CD4-positive, alpha-beta T cell treated with Interleukin-6 for 4 hours (primary cell): ENCODE measurements at regions not wholly inside any gene's neighbourhood (a gene's known extent, or its start where the extent isn't known, plus 50 kb on each side); places are given as distances from the start of the nearest gene placed in this dataset.
"Not testable (repeated sequence)": the region's sequence is repeated elsewhere in the genome, so short reads cannot be mapped to it uniquely, and the experiment has no call there.

Source experiments
- DNase-seq: peaks from one replicate; pipeline ENCODE4 v3.0.0-alpha.2; 2020; ENCODE audit warnings: mixed read lengths

- no peak for DNase-seq
Observed at GRCh38 chr15:79492065-79492464, 59.9 kb downstream of the MINAR1 start.

- no peak for DNase-seq
Observed at GRCh38 chr15:79494384-79494909, 62.3 kb downstream of the MINAR1 start.

DNA sequence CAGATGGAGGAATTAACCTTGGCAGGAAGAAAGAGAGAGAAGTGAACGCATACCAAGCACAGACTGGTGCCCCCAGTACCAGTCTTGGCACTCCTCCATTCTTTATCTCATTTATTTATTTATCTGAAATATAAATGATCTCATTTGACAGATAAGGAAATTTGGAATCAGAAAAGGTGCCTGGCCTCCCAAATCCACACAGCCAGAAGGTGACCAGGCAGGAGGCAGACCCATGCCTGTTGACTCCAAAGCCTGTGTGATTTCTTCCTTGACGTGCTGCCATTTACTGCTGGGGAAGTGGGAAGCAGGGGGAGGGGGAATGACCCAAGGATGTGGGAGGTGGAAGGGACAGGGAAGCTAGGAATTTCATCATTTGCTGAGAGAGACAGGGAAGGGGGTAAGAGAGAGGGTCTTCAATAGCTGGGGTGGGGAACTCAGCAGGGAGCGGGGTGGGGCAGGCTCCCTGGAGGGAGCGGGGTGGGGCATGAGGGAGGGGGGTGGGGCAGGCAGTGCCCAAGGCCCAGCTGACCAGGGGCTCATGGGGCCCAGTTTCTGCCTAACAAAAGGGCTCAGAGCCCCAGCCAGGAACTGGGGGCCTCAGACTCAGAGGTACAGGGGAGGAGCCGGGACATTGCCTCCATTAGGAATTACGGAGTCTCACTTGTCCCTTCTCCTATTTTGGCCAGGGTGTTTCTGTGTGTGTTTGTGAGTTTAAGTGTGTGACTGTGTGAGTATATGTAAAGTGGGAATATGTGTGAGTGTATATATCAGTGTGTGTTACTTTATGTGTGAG is 63.0 kb downstream of the MINAR1 start:
- no peak for DNase-seq

GRCh38 chr15:79495775-79496174 is 63.6 kb downstream of the MINAR1 start:
- DNase-seq = no peak

GRCh38 chr15:79496838-79497237 is 64.7 kb downstream of the MINAR1 start:
- no peak for DNase-seq

GRCh38 chr15:79501086-79501485 is 69.0 kb downstream of the MINAR1 start:
- DNase-seq = no peak

GRCh38 chr15:79505956-79506355 is 73.8 kb downstream of the MINAR1 start:
- DNase-seq = no peak

DNA sequence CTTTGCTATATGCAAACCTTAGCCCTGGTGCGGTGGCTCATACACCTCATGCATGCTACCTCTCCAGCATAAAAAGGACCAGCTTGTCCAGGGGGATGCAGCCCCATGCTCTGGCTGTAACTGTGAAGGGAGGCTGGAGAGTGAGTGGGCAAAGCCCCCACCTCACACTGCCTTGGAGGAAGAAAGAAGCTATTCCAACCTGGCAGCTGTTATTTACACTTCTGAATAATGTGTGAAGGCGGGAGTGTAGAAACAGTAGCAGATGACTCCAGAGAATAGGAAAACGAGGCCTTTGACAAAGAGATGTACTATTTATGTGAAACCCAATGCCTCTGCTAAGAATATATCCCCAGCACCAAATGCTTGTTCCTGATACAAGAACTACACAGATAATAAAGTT is 80.7 kb downstream of the MINAR1 start:
- DNase-seq = not testable (repeated sequence)

DNA sequence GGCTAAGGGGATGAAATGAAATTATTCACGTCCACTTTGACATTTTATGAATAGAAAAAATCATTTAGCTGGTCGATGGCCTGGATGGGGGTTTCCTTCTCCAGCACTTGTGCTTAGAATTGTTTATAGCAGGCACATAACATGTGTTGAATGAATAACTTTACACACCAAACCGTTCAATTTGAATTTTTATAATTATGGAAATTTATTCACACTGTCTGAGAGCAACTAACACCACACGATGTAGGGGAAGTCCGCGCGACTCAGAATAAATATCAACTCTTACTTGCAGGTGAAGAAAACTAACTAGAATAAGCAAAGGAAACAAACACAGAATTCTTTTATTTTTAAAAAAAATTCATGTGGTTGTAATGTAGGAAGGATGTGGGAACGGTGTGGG is 81.3 kb downstream of the MINAR1 start:
- DNase-seq = no peak

GRCh38 chr15:79513940-79514339 is 81.8 kb downstream of the MINAR1 start:
- no peak for DNase-seq

DNA sequence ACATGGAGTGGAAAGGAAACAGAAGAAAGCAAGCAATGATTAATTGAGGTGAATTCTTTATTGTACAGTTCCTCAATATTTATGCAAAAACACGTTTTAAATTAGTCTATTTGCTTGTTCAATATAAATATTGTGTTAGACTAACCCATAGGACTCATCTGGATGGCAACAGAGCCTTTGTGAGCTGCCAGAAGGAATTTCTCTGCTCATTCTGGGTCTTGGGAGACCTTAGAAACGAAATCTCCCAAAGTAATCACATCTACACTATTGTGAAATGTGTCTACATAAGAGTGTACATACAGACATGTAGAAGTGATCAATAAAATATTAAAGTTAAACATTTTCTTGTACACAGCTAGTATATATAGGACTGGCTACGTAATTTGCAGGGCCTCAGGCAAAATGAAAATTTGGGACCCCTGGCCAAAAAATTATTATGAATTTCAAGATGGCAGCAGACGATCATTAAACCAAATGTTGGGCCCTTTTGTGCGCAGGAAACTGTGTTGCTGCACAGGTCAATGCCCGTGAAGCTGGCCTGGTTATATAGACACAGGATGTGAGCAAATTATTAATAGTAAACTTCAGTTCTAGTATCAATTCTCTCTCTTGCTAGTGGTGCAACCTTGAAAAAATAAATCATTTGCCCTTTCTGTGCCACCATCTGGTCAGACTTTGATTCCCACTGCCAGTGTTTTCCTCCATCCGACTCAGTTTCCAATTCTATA is 83.3 kb downstream of the MINAR1 start:
- DNase-seq = no peak

GRCh38 chr15:79516155-79516554 is 84.0 kb downstream of the MINAR1 start:
- no peak for DNase-seq

DNA sequence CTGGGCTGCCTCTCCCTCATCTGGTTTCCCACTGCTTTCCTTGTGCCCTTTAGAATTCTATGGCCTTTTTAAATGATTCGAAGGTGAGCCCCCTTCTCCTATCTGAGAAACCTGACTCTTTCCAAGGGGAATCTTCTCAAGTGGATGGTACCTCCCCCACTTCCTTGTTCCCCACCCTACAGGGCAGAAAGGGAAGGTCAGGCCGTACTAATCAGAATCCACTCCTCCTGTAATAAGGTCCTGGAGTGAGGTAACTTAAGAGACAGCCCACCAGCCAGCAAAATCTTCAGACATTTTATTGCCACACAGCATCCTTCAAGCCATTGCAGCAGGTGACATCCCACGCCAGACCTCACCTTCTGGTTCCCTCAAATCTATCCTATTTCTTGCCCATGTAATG is 84.5 kb downstream of the MINAR1 start:
- DNase-seq = no peak

DNA sequence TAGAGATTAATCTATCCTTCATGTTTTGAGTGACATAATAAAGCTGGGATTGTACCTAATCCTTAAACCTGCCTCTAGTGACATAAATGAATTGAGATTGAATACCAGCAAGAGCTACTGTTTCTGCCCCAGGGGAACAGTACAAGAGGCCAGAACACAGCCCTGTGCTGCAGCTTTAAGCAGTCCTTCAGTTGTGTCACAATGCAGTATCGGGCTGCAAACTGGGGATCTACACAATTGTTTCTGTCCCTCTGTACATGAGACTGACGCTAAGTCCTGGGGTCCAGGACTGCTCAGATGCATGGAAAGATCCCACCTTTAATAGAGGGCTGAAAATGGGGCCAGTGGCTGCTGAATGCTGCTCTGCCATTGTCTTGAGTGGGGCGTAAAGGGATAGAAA is 87.5 kb downstream of the MINAR1 start:
- no peak for DNase-seq

GRCh38 chr15:79520654-79521053 is 88.5 kb downstream of the MINAR1 start:
- no peak for DNase-seq

DNA sequence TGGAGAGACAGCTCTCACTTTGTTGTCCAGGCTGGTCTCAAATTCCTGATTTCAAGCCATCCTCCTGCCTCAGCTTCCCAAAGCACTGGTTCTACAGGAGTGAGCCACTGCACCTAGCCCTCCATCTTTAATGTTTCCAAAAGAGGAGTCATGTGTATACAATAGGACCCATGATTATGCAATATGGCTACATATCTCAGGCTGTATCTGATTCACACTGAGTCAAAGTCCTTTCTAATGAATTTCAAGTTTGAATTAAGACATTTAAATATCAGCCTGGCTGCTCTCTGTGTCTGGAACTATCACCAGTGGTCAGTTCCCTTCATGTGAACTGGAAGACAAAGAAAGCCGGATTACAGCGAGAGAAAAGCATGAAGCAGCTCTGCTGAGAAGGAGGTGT is 90.5 kb downstream of the MINAR1 start:
- no peak for DNase-seq

GRCh38 chr15:79523266-79523665 is 91.1 kb downstream of the MINAR1 start:
- no peak for DNase-seq

DNA sequence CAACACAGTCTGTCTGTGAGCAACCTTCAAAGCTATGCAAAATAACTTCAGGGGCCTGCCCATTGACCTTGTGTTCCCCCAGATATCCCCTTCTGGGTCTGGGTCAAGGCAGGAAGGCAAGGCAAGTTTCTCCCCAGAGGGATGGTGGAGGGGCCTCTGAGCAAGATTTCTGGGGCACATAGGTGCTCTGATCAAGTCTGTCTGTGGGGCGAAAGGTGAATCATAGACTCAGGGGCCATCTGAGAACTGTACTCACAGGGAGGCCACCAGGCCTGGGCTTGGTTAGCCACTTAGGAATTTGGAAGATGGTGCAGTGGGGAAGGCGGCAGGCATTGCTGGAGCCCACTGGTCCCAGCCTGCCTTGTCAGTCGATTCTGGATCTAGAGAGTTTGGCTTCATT is 92.4 kb downstream of the MINAR1 start:
- DNase-seq = no peak

GRCh38 chr15:79526376-79526775 is 94.2 kb downstream of the MINAR1 start:
- DNase-seq = no peak

DNA sequence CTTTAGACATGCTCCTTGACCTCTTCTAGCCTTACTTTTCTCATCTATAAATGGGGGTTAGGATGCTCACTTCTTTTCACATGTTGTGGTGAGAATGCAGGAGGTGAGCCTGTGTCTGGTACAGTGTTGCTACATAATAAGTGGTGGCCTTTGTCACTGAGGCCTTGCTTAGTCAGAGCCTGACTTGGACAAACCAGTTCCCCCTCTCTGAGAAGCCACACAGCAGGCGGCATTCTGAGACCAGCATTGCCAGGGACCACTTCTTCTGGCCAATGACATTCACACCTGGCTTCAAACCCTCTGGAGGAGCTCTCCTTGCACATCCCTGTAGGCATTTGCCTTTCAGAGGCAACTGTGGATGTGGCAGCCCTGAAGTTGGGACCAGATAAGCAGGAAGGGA is 95.7 kb downstream of the MINAR1 start:
- no peak for DNase-seq

- DNase-seq = no peak
Observed at GRCh38 chr15:79529157-79529785, 97.1 kb downstream of the MINAR1 start.

- no peak for DNase-seq
Observed at GRCh38 chr15:79535536-79535935, 103.4 kb downstream of the MINAR1 start.

DNA sequence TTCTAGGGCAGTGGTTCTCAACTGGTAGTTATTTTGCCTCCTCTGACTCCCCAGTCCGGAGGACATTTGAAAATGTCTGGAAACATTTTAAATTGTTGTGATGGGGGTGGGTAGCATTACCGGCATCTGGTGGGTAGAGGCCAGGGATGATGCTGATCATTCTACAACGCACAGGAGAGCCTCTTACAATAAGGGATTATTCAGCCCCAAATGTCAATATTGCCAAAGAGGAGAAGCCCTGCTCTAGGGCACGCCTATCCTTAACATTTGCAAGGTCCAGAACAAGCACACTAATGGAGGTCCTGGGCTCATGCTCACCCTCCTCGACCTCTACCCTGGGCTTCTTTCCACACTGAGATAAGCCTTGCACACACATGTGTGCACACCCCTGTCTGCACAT is 106.4 kb downstream of the MINAR1 start:
- DNase-seq = no peak

- DNase-seq = no peak
Observed at GRCh38 chr15:79539401-79539800, 107.3 kb downstream of the MINAR1 start.
